ENCODE measurements at regions not wholly inside any gene's neighbourhood (a gene's known extent, or its start where the extent isn't known, plus 50 kb on each side); places are given as distances from the start of the nearest gene placed in this dataset.
"Not testable (repeated sequence)": the region's sequence is repeated elsewhere in the genome, so short reads cannot be mapped to it uniquely, and the experiment has no call there.

- no peak for DNase-seq
Observed at GRCh38 chr4:58357947-58358346, 1247.8 kb upstream of the IGFBP7 start.

DNA sequence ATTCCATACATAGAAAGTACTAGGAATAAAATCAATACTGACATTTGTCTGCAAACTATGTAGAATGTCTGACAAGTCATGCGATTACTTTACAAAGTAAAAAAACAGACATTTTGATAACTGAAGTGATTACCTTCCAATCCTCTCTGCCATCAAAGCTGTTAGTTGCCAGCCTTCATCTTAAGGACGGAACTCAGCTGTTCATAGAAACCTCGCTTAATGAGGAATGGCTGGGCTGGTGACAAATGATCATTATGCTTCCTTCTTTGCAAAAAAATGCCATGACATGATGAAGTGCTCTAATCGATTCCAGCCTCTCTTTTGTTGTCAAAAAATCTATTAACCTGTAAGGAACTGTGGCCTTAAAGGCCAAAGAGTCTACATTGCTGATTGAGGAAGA lies 1214.9 kb upstream of the IGFBP7 start:
- no peak for DNase-seq

- DNase-seq = no peak
Observed at GRCh38 chr4:58313444-58313843, 1203.3 kb upstream of the IGFBP7 start.

DNA sequence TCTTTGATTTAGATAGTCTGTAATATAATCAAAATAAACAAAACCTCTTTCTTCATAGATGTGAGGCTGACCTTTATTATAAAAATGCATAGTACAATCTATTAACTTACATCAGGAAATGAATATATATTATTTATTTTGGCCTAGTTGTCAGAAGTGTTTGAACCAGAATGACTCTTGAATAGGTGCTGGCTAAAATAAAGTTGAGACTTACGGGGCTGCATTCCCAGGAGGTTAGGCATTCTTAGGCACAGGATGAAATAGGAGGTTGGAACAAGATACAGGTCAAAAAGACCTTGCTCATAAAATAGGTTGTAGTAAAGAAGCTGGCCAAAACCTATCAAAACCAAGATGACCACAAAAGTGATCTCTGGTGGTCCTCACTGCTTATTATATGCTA lies 1193.3 kb upstream of the IGFBP7 start:
- DNase-seq = no peak

- no peak for DNase-seq
Observed at GRCh38 chr4:58301376-58301999, 1191.3 kb upstream of the IGFBP7 start.

GRCh38 chr4:58286335-58286734 lies 1176.2 kb upstream of the IGFBP7 start:
- no peak for DNase-seq

- DNase-seq = not testable (repeated sequence)
Observed at GRCh38 chr4:58280928-58281327, 1170.7 kb upstream of the IGFBP7 start.

DNA sequence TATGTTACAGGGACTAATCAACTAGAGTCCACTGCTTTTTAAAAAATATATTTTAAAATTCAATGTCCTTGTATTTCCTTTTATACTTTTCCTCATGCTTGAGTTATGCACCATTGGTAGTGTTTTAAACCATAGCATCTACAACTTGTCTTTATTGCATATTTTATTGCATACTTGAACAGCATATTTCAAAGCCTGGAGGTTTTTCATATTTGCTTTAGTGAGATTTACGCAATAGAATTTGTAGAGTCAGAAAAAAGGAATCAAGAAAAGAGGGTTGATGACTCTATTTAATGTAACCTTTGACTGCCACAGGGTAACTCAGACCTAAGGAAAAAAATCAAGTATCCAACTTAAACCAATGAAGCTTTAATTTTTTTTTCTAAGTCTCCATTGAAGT lies 1165.7 kb upstream of the IGFBP7 start:
- no peak for DNase-seq

GRCh38 chr4:58274553-58274952 lies 1164.4 kb upstream of the IGFBP7 start:
- DNase-seq = no peak

GRCh38 chr4:58272311-58272710 lies 1162.1 kb upstream of the IGFBP7 start:
- no peak for DNase-seq

- no peak for DNase-seq
Observed at GRCh38 chr4:58265734-58266133, 1155.5 kb upstream of the IGFBP7 start.

- no peak for DNase-seq
Observed at GRCh38 chr4:58261526-58261925, 1151.3 kb upstream of the IGFBP7 start.

DNA sequence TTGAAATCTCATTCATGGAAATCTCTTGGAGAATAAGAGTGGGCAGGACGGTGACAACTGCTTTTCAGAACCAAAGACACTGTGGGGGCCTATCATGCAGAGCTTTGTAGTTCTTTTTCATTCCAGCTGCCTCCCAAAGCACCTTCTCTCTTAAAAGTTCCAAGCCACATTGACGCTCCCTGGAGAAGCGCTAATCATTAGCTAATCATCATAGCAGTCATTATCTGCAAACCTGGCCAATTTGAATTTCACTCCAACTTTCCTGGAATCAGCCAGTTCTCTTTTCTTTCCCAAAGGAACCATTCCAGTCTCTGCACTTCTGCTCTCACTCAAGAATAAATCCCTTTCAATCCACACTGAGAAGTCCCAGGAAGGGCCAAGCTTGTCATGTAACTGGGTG lies 1144.1 kb upstream of the IGFBP7 start:
- DNase-seq = no peak

DNA sequence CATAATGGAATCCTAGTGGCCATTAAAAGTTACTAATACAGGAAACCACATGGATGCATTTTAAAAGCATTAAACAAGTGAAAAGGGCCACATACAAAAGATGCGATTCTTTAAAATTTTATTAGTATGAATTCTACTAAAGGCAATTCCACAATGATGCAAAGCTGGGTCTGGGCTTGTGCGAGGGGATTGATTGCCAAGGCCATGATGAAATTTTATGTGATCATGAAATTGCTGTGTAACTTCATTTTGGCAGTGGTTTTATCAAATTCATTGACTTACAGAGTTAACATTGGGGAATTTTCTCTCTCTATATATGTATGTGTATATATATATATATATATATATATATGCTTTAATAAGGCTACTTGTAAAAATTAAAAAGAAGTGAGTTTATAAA lies 1142.5 kb upstream of the IGFBP7 start:
- no peak for DNase-seq

DNA sequence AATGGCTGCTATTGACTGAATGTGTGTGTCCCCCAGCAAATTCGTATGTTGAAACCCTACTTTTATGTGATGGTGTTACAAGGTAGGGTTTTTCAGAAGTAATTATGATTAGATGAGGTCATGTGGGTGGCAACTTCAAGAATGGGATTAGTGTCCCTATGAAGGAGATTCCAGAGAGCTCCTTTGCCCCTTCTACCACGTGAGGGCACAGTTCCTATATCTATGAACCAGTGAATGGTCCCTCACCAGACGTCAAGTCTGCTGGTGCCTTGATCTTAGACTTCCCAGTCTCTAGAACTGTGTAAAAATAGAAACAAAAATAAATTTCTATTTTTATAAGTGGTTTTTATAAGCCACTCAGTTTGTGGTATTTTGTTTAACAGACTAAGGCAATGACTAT lies 1137.6 kb upstream of the IGFBP7 start:
- DNase-seq = no peak

DNA sequence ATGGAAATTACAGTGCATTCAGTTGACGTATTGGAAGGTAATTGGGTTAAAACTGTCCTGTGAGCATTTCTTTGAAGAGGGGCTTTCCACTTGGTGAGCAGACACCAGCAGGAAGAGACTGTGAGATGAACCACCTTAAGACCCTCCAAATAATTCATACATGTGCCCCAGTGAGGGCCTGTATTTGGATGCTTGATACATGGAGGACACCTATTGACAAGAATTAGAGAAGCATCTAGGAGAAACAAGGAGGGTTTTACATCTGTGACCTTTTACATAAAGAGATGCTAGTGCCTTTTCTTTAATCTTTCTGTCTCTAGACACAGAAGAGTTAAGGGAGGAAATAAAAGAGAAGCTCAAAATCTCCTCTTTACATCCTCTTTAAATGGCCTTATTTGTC lies 1115.3 kb upstream of the IGFBP7 start:
- DNase-seq = no peak

DNA sequence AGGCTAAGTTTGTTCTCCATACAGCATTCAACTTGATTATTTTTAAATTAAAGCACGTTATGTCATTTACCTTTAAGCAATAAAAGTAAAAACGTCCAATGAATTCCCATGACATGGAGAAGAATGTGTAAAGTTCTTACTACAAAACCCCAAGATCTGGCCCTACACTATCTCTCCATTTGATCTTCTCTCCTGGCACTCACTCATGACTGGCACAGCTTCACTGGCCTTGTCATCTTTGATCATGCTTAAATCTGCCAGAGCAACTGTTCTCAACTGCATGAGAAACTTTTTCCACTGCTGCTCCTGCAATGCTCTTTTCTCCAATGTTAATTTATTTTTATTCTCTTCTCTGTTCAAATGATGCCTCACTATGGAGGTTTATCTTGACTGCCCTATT lies 1109.0 kb upstream of the IGFBP7 start:
- DNase-seq = no peak

- no peak for DNase-seq
Observed at GRCh38 chr4:58216461-58216860, 1106.3 kb upstream of the IGFBP7 start.

- no peak for DNase-seq
Observed at GRCh38 chr4:58214376-58214775, 1104.2 kb upstream of the IGFBP7 start.

DNA sequence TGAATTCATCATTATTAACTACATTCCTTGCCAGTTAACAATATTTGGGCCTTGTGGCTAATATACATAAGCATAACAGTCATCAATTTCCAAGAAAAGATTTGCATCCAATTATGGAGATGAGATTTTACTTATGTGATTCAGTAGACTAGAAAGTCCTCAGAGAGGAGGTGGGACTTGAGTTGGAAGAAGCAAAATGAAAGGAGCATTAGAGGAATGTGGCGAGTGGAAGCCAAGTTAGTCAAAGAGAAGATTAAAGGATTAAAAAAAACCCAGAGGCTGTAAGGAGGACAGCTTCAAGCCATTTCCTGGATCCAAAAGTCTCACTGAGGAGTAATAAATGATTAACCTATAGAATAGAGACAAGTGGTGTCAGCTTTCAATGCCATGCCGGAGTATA lies 1099.4 kb upstream of the IGFBP7 start:
- DNase-seq = no peak

GRCh38 chr4:58209001-58209400 lies 1098.8 kb upstream of the IGFBP7 start:
- DNase-seq = no peak

DNA sequence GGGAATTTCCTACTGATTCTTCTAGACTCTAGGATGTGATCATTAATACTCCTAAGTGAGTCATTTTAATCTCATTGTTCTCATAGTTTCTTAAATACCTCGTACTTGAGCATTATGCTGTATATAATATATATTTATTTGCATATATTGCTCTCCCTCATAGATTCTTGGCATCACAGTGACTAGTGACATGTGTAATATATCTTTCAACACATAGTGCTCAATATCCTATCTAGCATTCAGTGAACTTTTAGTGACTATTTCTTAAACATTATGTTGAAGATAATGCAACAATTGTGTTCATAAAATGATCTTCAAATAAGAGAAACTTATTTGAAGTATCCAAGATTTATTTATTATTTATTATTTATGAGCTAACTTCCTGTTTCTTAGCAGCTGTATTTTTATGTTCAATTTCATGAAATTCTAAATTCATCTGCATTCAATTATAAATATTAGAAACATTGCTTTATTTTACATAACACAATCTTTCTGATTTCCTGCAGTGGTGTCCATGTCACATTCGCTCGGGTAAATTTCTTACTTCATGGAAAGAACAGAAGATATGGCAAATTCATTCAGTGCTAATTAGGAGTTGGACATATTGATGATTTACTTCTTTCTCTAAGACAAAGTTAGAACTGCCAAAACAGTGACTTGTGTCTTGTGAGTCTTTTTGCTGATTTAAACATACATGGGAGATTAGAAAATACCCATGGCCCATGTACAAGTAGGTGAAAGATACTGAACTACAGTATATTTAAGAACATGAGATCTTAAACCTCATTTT lies 1095.5 kb upstream of the IGFBP7 start:
- DNase-seq = no peak

- no peak for DNase-seq
Observed at GRCh38 chr4:58192217-58192616, 1082.0 kb upstream of the IGFBP7 start.

- DNase-seq = no peak
Observed at GRCh38 chr4:58191109-58191508, 1080.9 kb upstream of the IGFBP7 start.

- no peak for DNase-seq
Observed at GRCh38 chr4:58188316-58188715, 1078.1 kb upstream of the IGFBP7 start.
